Astrocyte (in vitro differentiated cells and primary cell): ENCODE measurements at regions not wholly inside any gene's neighbourhood (a gene's known extent, or its start where the extent isn't known, plus 50 kb on each side); places are given as distances from the start of the nearest gene placed in this dataset.

ENCODE experiments used
- EZH2 ChIP-seq: IDR thresholded peaks from 2 replicates; pipeline ENCODE4 v1.6.1; 2012; ENCODE audit warnings: mild to moderate bottlenecking, low read length, inconsistent platforms; ENCODE audit not compliant: insufficient read depth
- TF ChIP-seq, protein P1 (sequence below): IDR thresholded peaks from 2 replicates; pipeline ENCODE4 v1.5.1; 2011; ENCODE audit warnings: low read depth, mild to moderate bottlenecking, inconsistent platforms, low read length, moderate library complexity; ENCODE audit not compliant: insufficient read depth

DNA sequence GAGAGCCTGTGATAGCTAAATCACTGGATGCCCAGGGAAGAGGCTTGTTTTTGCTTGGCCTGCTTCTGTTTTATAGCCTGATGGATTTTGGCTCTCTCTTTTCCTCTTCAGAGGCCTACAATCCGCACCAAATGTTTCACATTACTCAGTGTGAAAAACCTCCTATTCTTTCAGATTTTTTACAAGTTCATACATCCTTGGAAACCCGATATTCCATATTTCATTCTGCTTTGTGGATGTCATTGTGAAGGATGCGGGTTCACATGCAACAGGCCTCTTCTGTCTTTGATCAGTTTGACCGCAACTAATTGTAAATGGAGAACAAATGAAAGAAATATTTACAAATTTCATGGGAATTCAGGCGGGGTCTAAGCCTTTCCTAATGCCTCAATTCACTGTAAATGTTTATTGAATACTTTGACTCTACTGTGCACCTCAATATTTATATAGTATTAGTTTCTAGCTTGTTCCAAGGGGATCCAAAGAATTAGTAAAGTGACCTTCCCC, 269.9 kb downstream of the DMRT2 start:
- TF ChIP-seq, protein P1, sequence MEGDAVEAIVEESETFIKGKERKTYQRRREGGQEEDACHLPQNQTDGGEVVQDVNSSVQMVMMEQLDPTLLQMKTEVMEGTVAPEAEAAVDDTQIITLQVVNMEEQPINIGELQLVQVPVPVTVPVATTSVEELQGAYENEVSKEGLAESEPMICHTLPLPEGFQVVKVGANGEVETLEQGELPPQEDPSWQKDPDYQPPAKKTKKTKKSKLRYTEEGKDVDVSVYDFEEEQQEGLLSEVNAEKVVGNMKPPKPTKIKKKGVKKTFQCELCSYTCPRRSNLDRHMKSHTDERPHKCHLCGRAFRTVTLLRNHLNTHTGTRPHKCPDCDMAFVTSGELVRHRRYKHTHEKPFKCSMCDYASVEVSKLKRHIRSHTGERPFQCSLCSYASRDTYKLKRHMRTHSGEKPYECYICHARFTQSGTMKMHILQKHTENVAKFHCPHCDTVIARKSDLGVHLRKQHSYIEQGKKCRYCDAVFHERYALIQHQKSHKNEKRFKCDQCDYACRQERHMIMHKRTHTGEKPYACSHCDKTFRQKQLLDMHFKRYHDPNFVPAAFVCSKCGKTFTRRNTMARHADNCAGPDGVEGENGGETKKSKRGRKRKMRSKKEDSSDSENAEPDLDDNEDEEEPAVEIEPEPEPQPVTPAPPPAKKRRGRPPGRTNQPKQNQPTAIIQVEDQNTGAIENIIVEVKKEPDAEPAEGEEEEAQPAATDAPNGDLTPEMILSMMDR, result no peak
- TF ChIP-seq EZH2, result no peak
